GM21737 (cell line): ENCODE measurements at regions not wholly inside any gene's neighbourhood (a gene's known extent, or its start where the extent isn't known, plus 50 kb on each side); places are given as distances from the start of the nearest gene placed in this dataset.
"Not testable (repeated sequence)": the region's sequence is repeated elsewhere in the genome, so short reads cannot be mapped to it uniquely, and the experiment has no call there.

ENCODE experiments used
- ATAC-seq: cut with Tn5 transposase; IDR thresholded peaks from one replicate; pipeline ENCODE4 v1.9.1; 2021; ENCODE audit warnings: mild to moderate bottlenecking, moderate library complexity; ENCODE audit not compliant: unreplicated experiment

DNA sequence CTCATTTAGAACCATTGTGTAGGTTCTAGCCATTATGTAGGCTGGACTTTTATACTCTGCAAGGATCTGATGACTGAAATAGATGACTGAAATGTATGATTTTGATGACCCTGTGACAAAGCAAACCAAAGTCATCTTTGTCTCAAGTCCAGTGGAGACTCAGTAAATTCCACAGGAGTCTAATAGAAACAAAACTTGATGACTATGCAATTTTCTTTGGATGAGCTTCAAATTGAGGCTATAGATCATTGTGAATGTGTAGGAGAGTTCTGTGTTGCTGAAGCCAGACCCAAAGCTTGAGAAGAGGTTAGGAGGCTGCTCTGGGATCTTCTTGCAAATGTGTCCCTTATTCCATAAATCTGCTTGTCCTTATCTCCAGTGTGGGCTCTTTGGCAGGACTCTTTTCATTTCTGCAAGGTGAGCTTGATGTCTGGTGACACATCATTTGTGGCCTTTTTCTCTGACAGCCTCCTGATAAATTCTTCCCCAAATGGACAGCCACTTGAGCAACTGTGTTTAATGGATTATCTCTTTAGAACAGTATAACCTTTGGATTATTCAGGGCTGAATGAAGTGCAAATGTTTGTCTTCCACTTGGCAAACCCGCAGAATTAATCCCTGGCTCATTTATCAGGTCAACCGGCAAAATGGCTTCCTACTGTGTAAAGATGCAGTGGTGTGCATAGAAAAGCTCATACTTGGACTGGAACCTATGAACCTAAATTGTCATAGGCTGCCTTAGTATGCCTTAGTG is 235.1 kb upstream of the ANKH start:
- ATAC-seq: no peak

DNA sequence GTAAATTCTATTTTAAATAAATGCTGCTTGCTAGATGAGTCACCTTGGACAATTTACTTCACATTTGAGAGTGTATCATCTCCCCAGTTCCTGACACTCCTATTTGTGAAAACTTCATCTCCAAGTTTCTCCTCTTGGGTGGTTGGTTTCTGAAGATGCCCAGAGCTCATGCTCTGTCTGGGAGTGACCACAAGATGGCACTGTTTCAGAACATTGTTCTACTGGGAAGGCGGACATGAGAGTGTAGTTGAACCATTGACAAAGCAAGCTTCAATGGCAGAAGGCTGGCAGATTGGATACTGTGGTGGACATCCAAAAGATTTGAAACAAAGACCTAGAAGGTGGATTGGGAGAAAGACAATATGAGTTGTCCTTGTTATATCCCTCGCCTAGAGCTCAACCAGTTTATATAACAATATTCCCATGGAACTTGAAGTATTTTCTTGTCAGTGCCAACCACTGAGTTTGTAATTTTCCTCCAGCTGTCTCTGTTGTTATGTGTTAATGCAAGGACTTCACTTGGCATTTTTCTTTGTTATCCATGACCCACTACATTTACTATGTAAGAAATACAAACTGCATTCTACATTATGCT is 234.3 kb upstream of the ANKH start:
- peak; percentile 83 for ATAC-seq

DNA sequence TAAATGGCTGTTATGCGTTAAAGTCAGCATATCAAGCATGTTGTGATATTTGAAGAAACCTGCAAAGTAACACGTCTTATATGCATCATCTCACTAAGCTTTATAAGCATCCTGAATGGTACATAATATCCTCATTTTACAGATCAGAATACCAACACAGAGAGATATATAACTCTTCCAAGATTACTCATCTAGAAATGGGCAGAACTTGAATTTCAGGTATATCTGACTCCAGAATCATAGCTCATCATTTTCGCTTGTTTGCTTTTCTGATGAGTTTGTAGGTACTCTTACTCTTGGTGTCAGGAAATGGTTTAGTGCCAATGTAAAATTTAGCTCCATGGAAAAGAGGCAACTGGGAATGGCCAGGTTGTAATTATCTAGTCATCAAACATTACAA is 232.3 kb upstream of the ANKH start:
- ATAC-seq: no peak

DNA sequence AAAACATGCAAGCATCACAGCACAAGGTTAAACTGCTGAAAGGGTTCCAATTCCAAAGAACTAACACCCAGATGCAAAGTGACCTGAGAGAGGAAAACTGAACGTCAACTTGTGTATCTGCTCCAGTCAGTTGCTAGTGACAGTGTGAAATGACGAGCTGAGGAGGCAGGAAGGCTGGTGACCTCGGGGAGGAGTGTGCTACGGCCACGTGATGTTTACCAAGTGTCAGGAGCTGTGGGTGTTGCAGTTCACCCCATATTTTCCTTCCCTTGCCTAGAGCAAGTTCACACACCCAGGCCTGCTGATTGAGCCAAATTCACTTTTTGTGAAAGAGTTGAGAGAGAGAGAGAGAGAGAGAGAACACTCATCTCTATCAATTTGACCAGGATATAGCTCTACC is 231.6 kb upstream of the ANKH start:
- ATAC-seq: no peak

DNA sequence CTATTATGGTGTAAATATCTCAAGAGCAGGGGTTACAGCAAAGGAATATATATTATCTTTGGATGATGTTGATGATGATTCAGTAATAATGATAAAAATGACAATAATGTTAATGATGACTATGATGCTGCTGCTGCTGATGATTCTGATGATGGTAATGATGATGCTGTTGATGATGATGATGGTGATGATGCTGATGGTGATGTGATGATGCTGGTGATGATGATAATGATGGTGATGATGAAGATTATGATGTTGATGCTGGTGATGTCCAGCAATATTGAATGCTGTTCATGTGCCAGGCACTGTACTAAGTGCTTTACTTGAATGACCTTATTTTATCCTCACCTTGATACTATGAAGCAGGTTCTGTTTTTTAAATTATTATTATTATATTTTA is 226.0 kb upstream of the ANKH start:
- no peak for ATAC-seq

DNA sequence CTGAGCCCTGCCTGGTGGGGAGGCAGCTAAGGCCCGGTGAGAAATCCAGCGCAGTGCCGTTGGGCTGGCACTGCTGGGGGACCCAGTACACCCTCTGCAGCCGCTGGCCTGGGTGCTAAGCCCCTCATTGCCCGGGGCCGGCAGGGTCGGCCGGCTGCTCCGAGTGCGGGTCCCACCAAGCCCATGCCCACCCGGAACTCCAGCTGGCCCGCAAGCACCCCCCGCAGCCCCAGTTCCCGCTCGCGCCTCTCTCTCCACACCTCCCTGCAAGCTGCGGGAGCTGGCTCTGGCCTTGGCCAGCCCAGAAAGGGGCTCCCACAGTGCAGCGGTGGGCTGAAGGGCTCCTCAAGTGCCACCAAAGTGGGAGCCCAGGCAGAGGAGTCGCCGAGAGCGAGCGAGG is 225.1 kb upstream of the ANKH start:
- not testable (repeated sequence) for ATAC-seq

DNA sequence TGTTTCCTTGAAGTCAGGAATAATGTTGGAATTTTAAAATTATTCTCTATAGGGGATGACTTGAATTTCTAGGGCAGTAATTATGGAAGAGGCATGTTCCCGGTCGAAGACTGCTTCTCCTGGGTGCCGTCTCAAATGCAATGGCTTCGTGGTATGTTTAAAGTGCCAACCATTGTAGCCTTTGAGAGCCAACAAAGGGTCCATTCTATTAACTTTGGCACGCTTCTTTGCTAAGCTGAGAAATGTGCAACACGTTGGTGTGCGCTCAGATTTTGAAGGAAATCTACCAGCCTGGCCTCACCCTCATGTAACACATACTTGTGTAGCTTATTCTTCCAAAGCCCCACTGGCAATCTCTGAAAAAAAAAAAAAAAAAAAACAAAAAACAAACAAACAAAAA is 221.2 kb upstream of the ANKH start:
- no peak for ATAC-seq

DNA sequence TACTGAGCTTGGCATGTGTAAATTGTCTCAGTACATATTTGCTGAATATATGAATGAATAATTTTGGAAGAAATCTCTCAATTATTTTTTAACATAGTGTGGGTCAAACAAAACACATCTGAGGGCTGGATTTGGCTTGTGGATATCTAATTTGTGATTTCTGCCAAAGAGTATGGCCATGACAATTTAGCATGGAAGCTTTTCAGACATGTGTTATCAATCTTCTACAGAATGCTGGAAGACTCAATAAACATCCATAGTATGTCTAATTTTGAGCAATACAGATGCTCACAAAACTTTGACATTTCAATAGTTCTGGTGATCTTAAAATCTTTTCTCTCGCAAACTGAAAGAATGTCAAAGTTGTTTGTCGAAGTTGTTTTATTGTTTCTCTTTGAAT is 214.1 kb upstream of the ANKH start:
- ATAC-seq: no peak

DNA sequence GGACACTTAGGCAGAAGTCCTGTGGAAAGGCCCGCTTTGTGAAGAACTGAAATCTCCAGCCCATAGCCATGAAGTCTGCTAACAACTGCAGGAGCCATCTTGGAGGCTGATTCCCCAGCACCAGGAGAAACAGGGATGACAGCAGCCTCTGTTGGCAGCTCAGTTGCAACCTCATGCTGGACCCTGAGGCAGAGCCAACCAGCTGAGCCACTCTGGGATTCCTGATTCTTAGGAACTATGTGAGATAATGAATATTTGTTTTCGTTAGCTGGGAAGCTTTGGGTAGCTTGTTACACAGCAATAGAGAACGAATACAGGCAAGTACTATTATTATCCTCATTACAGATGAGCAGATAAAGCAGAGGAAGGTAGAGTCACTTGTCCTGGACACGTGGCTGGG is 210.5 kb upstream of the ANKH start:
- ATAC-seq: no peak

DNA sequence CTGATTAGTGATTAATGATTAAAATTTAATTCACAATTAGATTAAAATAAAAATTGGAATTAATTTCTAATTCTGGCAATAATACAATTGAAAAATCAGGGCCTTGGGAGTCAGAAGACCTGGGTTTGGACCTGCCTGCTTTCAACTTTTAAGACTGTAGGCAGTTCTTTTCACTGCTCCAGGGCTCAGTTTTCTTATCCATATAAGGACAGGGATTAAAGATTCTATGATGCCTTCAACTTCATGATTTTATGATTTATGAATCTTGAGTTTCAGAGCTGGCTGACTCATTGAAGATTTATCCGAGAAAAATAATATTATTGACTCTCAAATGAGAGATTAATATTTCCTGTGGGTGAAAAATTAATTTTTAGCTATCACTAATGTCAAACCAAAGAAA is 208.6 kb upstream of the ANKH start:
- no peak for ATAC-seq

DNA sequence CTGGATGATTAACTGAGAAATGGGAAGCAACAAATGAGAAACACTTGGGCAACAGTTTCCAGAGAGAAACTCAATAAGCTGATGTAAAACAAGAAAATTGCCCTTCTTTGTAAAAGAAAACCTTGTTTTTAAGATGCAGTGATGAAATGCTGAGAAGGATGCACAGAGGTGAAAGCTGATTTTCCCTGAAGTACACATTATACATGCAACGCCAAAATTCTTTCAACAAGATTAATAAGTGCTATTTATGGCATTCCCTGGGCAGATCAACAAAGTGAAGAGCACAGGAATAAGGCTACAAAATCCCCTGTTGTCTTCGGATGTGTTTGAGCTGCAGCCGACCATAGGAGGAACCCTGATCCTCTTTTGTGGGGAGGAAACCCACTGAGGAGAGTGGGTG is 208.0 kb upstream of the ANKH start:
- no peak for ATAC-seq

DNA sequence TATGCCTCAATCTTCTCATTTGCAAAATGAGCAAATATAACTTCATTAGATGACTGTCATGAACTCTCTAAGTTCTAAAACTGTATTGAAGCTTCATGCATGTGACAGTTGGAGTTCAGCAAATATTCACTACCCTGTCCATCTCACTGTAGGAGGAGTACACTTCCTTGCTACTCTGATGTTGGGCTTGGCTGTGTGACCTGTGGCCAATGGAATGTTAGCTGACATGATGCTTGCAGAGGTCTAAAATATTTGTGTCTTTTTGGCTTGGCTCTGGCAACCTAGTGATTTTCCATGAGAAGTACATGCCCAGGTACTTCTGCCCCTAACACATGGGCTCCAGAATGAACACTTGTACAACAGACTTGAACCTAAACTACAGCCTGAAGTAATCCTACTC is 203.1 kb upstream of the ANKH start:
- no peak for ATAC-seq

DNA sequence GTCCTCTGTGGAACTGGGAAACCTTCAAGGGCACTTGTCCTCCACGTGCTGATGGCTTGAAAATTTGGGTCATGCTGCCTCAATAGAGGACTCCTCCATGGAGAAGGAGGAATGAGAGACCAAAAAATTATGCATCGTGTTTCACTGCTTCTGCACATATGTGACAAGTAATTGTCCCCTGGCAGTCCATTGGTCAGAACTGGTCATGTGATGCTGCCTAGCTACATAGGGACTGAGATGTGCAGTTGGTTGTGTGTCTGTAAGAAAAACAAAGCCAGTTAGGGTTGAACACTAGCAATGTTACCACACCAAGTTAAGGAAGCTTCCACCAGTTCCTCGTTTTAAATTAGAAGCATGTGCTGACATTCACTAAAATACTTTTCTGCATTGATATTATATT is 201.9 kb upstream of the ANKH start:
- ATAC-seq: no peak

DNA sequence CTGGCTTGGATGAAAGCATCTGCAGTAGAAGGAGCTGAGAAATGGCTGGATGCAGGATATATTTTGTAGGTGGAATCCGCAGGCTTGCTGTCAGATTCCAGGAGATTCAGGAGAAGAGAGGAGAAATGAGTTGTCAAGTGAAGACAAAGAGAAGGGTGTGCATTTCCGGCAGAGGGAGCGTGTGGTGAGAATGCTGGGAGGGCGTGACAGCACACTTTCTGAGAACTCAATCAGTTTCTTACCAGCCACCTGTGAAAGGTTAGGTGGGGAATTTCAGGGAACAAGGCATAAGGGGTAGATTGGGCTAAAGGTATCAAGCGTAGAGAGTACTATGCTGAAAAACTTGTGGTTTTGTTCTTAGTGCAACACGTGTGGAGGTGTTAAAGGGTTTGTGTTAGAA is 199.3 kb upstream of the ANKH start:
- ATAC-seq: no peak

DNA sequence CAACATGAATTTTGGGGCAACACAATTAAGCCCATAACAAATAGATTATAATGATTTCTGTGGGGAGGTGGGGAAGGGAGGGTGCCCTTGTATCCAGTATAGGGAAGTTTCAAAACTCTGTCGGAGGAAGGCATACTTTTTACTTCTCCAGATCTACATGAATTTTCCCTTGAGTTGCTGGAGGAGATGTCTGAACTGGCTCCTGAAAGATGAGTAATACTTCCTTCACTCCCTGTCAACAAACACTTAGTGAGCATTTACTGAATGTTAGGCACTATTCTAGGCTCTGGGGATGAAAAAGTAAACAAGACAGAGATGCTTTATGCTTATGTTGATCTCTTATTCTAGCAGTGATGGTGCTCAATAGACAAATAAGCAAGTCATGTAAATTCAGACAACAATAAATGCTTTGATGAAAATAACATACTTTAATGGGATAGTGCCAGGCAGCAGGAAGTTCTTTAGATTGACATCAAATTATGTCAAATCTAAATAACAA is 197.9 kb upstream of the ANKH start:
- no peak for ATAC-seq

DNA sequence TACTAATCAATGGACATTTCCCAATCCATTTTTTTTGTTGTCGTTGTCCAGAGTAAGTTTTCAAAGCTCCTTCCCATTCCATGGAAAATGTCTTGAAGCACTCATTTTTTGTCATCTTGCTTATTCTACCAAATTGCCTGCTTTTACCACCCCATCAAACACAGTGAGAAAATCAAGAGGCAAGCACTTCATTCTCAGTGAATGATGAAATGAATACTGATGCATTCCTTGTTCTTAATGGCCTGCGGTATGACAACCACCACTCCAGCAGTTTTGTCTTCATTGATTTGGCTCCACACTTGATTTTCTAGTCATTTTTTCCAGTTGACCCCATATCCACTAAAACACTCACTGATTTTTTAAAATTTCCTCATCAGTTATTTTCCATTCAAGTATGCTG is 193.5 kb upstream of the ANKH start:
- no peak for ATAC-seq

DNA sequence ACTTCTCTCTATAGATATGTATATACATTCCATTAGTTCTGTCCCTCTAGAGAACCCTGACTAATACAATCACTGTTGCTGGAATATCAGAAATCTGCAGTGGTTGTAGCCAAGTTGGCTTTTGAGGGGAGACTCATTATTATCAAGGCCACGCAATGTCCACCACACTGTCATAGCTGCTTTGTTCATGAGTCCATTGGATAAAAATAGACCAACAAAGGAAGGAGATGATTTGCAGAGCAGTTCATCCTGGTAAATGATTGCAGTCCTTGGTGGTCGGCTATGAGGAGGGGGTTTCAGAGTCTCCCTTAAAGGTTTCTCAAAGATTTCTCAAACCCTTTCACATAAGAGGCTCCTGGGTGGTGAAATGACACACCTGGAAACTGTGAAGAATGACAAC is 192.8 kb upstream of the ANKH start:
- ATAC-seq: no peak

DNA sequence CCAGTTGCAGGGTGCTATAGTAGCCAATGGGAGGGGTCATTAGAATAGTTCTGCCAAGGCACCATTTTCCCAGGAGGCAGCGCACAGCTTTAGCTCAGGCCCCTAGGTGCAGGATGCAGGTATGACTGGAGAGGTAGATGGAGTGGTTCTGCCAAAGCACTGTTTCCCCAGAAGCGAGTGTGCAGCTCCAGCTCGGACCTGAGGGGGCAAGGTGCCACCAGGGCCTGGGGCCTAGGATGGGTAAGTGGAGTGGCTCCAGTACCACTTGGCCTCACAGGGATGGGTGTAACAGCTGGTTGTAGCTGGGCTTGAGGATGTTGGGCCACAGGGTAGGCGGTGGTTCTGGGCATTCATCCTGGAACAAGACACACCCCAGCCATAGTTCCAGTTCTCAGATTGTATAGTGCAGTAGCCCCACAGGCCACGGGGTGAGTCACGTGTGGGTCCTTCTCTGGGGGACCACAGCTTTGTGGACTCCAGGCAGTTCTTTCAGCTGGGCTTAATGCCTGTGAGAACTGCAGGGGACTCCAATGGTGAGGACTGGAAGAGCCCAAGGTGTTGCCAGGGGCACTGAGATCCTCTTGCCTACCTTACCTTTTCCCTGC is 185.5 kb upstream of the ANKH start:
- no peak for ATAC-seq

DNA sequence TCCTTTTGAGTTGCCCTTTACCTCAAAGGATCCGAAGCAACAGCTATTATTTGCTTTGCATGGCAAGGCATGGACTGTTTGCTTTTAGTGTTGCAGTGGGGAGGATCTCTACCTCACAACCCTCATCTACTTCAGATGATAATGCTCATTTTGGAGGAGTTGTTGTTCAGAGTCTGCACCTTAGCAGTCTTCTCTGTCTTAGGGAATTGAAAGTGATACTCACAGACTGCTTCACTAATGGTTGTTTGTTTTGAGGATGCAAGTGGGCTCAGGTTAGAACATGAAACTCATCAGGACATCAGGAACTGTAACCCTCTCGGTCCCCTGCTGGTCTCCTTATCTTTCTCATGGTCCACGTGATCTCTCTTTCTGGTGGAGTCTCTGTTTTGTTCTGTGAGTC is 172.9 kb upstream of the ANKH start:
- no peak for ATAC-seq

DNA sequence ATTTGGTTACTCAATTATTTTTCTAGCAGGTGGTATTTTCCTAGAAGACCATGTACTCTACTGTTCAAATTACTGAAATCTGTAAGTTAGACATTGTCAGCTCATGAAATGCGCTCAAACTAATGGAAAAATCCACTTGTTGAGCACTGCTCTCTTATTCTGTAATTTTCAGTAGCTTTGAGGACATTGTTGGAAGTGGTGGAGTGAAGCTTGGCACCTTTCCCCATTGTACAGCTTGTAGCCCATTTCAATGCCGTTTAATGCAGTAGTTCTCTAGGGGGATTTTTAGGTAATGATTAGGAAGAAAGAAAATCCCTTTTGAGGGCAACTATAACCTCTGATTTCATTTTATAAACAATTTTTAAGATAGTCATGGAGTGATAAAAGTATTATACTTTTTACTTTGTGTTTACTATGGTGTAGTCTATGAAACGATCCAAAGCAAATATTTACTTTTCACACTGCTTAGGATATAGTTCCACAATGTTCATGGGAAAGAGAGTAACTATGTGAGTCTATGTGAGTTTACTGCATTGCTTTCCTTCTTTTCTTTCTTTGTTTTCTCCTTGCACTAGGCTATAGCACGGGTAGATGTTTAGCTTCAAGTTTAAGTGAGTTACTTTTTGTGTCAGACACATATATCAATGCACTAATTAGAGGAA is 165.8 kb upstream of the ANKH start:
- no peak for ATAC-seq

DNA sequence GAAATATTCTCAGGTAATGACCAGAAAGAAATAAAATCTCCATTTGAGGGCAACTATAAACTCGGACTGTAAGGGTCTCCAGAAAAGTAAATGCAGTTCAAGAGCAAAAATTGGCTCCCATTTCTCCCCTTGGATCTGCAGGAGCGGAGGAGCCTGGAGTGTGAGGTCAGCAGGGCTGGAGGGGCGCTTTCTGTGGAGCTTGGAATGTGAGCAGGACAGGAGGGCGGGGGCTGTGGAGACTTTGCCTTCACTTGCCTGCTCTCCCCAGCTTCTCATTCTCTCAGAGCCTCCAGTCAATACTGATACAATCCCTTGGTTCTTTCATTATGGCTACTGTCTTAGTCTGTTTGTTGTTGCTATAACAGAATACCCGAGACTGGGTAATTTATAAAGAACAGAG is 162.8 kb upstream of the ANKH start:
- ATAC-seq: no peak

DNA sequence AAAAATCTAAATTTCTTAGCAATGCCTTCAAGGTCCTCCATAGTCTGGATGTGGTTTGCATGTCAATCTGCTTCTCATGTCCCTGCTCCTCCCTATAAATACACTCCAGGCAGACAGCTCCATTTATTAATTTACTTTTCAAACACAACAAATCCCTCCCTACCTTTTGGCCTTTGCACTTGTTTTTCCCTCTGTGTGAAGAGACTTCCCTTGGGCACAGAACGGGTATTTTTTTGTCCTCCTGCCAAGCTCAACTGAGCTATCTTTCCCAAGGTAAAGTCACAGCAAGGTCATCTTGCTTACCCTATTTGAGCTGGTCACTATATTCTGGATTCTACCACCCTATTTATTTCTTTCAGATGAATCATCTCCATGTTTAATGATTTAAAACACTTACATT is 159.6 kb upstream of the ANKH start:
- no peak for ATAC-seq
